ENCODE measurements at regions not wholly inside any gene's neighbourhood (a gene's known extent, or its start where the extent isn't known, plus 50 kb on each side); places are given as distances from the start of the nearest gene placed in this dataset.

- no peak for TF ChIP-seq CTCF (IDR thresholded peaks at IDR 0.05; ENCODE audit: low read depth, low read length)
- no peak for TF ChIP-seq EZH2phosphoT487 (IDR thresholded peaks at IDR 0.05; ENCODE audit: low read depth)
Observed at GRCh38 chr17:53058031-53058430, 764.7 kb upstream of the KIF2B start.
